ENCODE measurements at regions not wholly inside any gene's neighbourhood (a gene's known extent, or its start where the extent isn't known, plus 50 kb on each side); places are given as distances from the start of the nearest gene placed in this dataset.
"Not testable (repeated sequence)": the region's sequence is repeated elsewhere in the genome, so short reads cannot be mapped to it uniquely, and the experiment has no call there.

DNA sequence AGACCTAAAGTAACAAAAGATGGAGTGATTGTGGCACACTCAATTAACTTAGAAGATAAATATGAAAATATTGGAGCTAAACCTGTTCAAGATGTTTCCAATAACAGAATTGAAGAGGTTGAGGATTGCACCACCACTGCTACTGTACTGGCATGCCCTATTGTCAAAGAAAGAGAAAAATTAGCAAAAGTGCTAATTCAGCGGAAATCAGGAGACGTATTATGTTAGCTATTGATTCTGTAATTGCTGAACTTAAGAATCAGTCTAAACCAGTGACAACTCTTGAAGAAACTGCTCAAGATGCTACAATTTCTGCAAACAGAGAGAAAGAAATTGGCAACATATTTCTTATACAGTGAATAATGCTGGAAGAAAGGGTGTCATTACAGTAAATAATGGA lies 754.4 kb downstream of the CDH18 start:
- DNase-seq (ENCODE audit: low spot score), result no peak

DNA sequence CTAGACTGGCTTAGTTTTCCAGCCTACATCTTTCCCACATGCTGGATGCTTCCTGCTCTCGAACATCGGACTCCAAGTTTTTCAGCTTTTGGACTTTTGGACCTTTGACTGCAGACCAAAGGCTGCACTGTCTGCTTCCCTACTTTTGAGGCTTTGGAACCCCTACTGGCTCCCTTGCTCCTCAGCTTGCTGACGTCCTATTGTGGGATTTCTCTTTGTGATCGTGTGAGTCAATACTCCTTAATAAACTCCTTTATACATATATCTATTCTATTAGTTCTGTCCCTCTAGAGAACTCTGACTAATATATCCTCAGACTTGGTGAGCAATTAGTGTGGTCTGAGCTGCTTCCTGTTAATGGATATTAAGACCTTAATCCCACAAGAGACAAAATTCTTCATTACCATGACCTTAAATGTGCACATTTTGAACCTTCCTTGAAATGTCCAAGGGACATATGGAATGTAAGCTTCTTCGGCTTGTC lies 752.9 kb downstream of the CDH18 start:
- DNase-seq (ENCODE audit: low spot score), result no peak

GRCh38 chr5:19240170-19240569 lies 747.8 kb downstream of the CDH18 start:
- DNase-seq (ENCODE audit: low spot score), result no peak

DNA sequence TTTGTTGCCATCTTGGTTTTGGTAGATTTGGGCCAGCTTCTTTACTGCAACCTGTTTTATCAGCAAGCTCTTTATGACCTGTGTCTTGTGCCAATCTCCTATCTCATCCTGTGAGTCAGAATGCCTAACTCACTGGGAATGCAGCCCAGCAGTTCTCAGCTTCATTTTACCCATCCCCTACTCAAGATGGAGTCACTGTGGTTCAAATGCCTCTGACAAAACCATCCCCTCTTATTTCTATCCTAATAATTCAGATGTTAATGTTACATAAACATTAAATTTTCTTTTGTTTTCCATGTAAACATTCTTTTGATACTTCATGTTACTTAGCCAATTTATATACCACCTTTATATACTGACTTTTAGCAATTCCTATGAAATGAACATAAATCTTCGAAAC lies 746.3 kb downstream of the CDH18 start:
- DNase-seq (ENCODE audit: low spot score), result no peak

GRCh38 chr5:19246191-19246590 lies 741.8 kb downstream of the CDH18 start:
- not testable (repeated sequence) for DNase-seq (ENCODE audit: low spot score)

DNA sequence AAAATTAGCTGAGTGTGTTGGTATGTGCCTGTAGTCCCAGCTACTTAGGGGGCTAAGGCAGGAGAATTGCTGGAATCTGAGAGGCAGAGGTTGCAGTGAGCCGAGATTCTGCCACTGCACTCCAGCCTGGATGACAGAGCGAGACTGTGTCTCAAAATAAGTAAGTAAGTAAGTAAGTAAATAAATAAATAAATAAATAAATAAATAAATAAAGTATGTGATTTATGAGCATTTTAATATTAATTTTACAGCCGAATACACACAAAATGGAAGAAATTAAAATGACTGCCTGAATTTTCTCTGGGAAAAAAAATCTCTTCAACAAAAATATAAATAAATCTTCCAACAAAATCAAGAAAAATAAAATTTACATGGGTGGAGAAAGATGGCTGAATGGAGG lies 740.7 kb downstream of the CDH18 start:
- no peak for DNase-seq (ENCODE audit: low spot score)

DNA sequence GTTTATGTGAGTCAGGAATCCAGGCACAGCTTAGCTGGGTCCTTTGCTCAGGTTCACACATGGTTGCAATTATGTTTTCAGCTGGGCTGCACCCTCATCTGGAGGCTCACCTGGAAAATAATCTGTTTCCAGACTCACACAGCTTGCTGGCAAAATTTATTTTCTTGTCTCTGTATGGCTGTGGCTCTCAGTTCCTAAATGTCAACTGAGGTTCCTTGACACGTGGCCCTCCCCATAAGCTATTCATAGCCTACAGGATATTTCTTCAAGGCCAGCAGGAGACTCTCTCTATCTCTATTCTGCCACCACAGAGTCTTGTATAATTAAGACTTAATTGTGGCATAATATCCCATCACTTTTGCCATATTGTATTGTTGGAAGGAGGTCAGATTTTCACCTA lies 732.0 kb downstream of the CDH18 start:
- DNase-seq (ENCODE audit: low spot score), result no peak

- no peak for DNase-seq (ENCODE audit: low spot score)
Measured at GRCh38 chr5:19258686-19259085, 729.3 kb downstream of the CDH18 start.

DNA sequence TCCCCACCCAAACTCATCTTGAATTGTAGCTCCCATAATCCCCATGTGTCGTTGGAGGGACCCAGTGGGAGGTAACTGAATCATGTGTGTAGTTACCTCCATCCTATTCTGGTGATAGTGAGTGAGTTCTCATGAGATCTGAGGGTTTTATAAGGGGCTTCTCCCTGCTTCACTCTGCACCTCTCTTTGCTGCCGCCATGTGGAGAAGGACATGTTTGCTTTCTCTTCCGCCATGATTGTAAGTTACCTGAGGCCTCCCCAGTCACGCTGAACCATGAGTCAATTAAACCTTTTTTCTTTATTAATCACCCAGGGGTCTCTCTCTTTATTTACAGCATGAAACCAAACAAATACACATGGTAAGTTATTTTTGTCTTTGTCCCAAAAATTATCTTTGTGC lies 726.1 kb downstream of the CDH18 start:
- DNase-seq (ENCODE audit: low spot score), result no peak

GRCh38 chr5:19264821-19265220 lies 723.2 kb downstream of the CDH18 start:
- DNase-seq (ENCODE audit: low spot score), result no peak

DNA sequence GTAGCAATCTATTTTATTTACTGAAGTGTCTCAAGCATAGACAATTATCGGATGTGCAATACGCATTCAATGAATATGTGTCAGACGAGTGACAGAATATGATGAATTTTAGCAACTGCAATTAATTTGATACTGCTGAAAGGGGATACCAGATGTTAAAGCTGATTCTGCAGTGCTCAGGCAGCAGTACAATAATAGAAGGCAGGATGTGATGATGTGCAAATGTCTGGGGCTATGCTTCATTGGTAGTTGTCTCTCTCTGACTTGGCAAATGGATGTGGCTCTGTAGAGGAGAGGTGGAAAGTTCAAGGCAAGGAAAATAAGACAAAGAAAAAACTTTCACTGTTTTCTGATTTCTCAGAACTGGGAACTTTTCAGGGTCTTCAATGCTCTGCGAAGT lies 721.2 kb downstream of the CDH18 start:
- no peak for DNase-seq (ENCODE audit: low spot score)

- DNase-seq (ENCODE audit: low spot score), result no peak
Measured at GRCh38 chr5:19270153-19270552, 717.8 kb downstream of the CDH18 start.

DNA sequence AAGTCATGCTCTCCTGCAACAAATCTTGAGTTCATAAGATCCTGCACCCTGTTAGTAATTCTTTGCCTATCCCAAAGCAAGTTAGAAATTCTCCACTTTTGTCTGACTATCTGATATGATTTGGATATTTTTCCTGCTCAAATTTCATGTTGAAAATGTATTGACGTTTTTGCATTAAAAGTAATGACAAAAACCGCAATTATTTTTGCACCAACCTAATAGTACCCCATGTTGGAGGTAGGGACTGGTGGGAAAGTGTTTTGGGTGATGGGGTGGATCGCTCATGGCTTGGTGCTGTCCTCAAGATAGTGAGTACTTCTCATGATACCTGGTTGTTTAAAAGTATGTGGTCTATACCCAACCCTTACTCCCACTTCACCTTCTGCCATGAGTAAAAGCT lies 713.4 kb downstream of the CDH18 start:
- DNase-seq (ENCODE audit: low spot score), result no peak

DNA sequence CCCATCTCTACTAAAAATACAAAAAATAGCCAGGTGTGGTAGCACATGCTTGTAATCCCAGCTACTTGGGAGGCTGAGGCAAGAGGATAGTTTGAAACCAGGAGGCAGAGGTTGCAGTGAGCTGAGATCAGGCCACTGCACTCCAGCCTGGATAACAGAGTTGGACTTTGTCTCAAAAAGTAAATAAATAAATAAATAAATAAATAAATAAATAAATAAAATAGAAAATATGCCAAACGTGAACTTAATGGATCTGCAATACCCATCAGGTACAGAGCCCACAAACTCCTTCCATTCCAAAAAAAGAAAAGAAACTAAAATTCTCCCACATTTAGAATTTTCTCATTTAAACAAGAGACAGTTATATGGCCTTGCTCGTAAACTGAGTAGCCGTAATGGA lies 702.7 kb downstream of the CDH18 start:
- DNase-seq (ENCODE audit: low spot score), result no peak

DNA sequence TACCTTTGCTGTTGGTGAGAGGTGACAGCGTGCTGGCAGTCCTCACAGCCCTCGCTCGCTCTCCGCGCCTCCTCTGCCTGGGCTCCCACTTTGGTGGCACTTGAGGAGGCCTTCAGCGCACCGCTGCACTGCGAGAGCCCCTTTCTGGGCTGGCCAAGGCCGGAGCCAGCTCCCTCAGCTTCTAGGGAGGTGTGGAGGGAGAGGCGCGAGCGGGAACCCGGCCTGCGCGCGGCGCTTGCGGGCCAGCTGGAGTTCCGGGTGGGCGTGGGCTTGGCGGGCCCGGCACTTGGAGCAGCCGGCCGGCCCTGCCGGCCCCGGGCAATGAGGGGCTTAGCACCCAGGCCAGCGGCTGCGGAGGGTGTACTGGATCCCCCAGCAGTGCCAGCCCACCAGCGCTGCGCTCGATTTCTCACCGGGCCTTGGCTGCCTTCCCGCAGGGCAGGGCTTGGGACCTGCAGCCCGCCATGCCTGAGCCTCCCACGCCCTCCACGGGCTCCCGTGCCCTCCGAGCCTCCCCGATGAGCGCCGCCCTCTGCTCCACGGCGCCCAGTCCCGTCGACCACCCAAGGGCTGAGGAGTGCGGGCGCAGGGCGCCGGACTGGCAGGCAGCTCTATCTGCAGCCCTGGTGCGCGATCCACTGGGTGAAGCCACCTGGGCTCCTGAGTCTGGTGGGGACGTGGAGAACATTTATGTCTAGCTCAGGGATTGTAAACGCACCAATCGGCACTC lies 700.3 kb downstream of the CDH18 start:
- not testable (repeated sequence) for DNase-seq (ENCODE audit: low spot score)

DNA sequence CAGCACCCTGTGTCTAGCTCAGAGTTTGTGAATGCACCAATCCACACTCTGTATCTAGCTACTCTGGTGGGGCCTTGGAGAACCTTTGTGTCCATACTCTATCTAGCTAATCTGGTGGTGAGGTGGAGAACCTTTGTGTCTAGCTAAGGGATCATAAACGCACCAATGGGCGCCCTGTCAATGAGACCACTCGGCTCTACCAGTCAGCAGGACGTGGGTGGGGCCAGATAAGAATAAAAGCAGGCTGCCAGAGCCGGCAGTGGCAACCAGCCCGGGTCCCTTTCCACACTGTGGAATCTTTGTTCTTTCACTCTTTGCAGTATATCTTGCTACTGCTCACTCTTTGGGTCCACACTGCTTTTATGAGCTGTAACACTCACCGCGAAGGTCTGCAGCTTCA lies 699.7 kb downstream of the CDH18 start:
- DNase-seq (ENCODE audit: low spot score), result not testable (repeated sequence)

DNA sequence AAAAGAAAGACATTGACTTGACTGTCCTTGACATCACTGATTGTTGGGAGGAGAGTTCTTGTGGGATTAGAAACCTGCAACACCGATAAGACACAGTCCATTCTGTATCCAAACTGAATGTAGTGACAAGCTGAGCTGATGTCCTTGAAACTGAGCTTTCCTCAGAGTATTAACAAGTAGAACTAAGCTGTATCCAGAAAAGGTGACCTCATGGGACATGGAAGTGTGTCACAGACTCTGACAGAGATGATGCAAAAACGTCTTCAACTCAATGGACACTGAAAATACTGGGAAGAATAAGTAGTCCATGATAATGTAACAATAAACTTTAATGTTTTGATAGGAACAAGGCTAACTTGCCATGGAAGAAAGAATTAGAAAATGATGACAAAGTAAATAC lies 690.1 kb downstream of the CDH18 start:
- no peak for DNase-seq (ENCODE audit: low spot score)

DNA sequence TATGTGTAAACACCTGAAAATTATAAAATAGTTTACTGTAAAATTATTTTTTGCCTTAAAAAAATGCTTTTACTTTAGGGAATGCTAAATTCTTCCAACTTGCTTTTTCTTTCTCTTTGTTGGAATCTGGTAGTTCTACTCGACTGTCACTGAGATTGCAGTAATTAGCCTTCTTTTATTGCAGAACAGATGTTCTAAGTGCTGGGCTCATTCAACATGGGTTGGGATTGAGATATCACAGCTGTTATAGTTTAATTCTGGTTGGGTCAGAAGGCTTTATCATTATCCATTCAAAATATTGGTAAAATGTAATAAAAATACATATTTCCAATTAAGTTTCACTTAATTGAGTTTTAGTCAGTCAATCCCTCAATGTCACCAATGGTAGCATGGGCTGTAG lies 686.7 kb downstream of the CDH18 start:
- DNase-seq (ENCODE audit: low spot score), result no peak

GRCh38 chr5:19314840-19315239 lies 673.2 kb downstream of the CDH18 start:
- no peak for DNase-seq (ENCODE audit: low spot score)

GRCh38 chr5:19319252-19319651 lies 668.7 kb downstream of the CDH18 start:
- DNase-seq (ENCODE audit: low spot score), result no peak

- no peak for DNase-seq (ENCODE audit: low spot score)
Measured at GRCh38 chr5:19322716-19323485, 665.1 kb downstream of the CDH18 start.

- DNase-seq (ENCODE audit: low spot score), result no peak
Measured at GRCh38 chr5:19334278-19334677, 653.7 kb downstream of the CDH18 start.

DNA sequence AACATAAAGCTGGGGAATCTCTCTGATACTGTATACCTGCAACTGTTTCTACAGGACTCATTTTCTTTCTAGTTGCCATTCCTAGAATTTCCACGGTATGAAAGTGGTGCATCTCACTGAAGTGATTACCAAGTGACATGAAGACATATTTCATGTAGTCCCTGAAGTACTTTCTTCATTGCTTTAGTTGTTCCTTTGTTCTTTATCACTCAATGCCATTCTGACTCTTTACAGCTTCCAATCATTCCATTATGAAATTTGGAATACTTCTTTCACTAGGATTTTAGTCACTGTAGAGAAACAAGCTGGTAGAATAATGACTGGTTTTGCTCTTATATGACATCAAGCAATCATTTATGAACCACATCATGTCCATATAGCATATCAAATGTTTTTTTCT lies 645.1 kb downstream of the CDH18 start:
- no peak for DNase-seq (ENCODE audit: low spot score)

- DNase-seq (ENCODE audit: low spot score), result no peak
Measured at GRCh38 chr5:19352120-19352519, 635.9 kb downstream of the CDH18 start.
